GM06990 (cell line): ENCODE measurements at regions not wholly inside any gene's neighbourhood (a gene's known extent, or its start where the extent isn't known, plus 50 kb on each side); places are given as distances from the start of the nearest gene placed in this dataset.

Experiments used
- DNase-seq: peaks from one replicate; pipeline ENCODE4 v3.0.0-alpha.2; 2011; ENCODE audit not compliant: insufficient read length; ENCODE audit errors: extremely low read depth
- H3K27me3 ChIP-seq: replicated peaks from 2 replicates; pipeline ENCODE4 v1.6.0; 2011; ENCODE audit warnings: low read length; ENCODE audit not compliant: control insufficient read depth, insufficient read depth
- H3K36me3 ChIP-seq: 2 replicates; pipeline ENCODE4 v1.5.1; 2011; ENCODE audit warnings: low read length; ENCODE audit not compliant: control insufficient read depth, insufficient read depth
- H3K4me3 ChIP-seq: replicated peaks from 2 replicates; pipeline ENCODE4 v1.5.1; 2011; ENCODE audit warnings: low read depth, mild to moderate bottlenecking, control low read depth, low read length
- TF ChIP-seq, protein P1 (sequence below): IDR thresholded peaks from 2 replicates; pipeline ENCODE4 v1.5.1; 2011; ENCODE audit warnings: low read length, control low read depth, mild to moderate bottlenecking, inconsistent platforms; ENCODE audit not compliant: insufficient read depth, poor library complexity, severe bottlenecking

DNA sequence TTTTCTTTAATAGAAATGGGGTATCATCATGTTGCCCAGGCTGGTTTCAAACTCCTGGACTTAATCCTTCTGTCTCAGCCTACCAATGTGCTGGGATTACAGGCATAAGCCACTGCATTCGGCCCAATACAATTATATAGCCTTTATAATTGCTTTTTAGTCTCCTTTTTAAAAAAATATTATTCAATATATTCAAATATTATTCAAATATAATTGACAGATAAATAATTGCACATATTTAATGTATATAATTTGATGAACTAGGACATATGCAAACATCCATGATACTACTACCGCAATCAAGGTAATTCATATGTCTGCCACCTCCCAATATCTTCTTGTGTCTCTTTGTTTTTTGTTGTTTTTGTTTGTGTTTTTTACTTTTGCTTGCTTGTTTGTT lies 894.2 kb upstream of the PTPRD start:
- TF ChIP-seq, protein P1, sequence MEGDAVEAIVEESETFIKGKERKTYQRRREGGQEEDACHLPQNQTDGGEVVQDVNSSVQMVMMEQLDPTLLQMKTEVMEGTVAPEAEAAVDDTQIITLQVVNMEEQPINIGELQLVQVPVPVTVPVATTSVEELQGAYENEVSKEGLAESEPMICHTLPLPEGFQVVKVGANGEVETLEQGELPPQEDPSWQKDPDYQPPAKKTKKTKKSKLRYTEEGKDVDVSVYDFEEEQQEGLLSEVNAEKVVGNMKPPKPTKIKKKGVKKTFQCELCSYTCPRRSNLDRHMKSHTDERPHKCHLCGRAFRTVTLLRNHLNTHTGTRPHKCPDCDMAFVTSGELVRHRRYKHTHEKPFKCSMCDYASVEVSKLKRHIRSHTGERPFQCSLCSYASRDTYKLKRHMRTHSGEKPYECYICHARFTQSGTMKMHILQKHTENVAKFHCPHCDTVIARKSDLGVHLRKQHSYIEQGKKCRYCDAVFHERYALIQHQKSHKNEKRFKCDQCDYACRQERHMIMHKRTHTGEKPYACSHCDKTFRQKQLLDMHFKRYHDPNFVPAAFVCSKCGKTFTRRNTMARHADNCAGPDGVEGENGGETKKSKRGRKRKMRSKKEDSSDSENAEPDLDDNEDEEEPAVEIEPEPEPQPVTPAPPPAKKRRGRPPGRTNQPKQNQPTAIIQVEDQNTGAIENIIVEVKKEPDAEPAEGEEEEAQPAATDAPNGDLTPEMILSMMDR, result no peak
- no peak overlapping the region for H3K4me3 ChIP-seq
- DNase-seq, result no peak
- no peaks in the 10 kb centered on the region for H3K27me3 ChIP-seq
- no peaks in the 10 kb centered on the region for H3K36me3 ChIP-seq

- H3K4me3 ChIP-seq, result no peak overlapping the region
- no peak for DNase-seq
- TF ChIP-seq, protein P1, result no peak
- no peaks in the 10 kb centered on the region for H3K36me3 ChIP-seq
- no peaks in the 10 kb centered on the region for H3K27me3 ChIP-seq
These were observed 924.8 kb upstream of the PTPRD start for GRCh38 chr9:11537566-11537965.

DNA sequence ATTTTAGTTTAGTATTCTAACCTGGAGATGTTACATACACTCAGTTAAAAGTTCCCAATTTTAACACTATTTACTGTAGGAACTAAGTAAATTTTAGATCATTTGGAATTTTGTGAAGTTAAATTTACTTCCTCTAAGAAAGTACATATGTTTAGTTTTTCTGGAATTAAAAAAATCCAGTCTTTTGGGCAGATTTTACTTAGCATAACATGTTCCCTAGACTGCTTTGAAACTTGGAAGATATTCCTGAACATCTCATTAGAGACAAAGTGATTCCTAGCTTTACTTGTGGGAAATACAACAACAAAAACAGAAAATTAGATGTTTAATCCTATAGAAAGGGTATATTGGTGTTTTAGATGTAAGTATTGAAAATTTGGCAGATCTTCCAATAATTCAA lies 930.0 kb upstream of the PTPRD start:
- no peaks in the 10 kb centered on the region for H3K36me3 ChIP-seq
- no peak overlapping the region for H3K4me3 ChIP-seq
- no peaks in the 10 kb centered on the region for H3K27me3 ChIP-seq
- no peak for DNase-seq
- TF ChIP-seq, protein P1, result no peak

DNA sequence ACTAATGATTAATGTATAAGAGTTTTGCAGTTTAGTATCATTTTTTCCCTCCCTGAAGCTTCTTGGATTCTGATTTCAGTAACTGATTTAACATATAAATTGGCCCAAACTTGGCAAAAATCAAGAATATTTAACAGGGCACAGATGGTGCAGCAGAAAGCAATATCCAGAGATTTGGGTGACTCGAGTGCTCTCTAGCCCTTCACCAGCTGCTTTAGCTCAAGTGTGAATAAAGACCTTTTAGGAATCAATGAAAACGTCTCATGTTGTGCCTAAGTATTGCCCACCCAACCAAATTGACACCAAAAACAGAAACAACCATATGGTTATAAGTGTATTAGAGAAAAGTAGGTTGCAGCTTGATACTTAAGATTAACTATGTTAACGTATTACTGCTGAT lies 933.4 kb upstream of the PTPRD start:
- Histone ChIP-seq H3K27me3 (no peaks in the 10 kb centered on the region), H3K36me3 (no peaks in the 10 kb centered on the region), H3K4me3 (no peak overlapping the region)
- TF ChIP-seq, protein P1, result no peak
- no peak for DNase-seq

GRCh38 chr9:11549311-11549794 lies 936.6 kb upstream of the PTPRD start:
- no peaks in the 10 kb centered on the region for H3K27me3 ChIP-seq
- no peaks in the 10 kb centered on the region for H3K36me3 ChIP-seq
- TF ChIP-seq, protein P1, result no peak
- DNase-seq, result no peak
- no peak overlapping the region for H3K4me3 ChIP-seq

GRCh38 chr9:11551106-11551505 lies 938.3 kb upstream of the PTPRD start:
- H3K27me3 ChIP-seq, result no peaks in the 10 kb centered on the region
- DNase-seq, result no peak
- H3K4me3 ChIP-seq, result no peak overlapping the region
- H3K36me3 ChIP-seq, result no peaks in the 10 kb centered on the region
- TF ChIP-seq, protein P1, result no peak
